Spleen (tissue), 11 donors: ENCODE measurements at regions not wholly inside any gene's neighbourhood (a gene's known extent, or its start where the extent isn't known, plus 50 kb on each side); places are given as distances from the start of the nearest gene placed in this dataset.

ENCODE experiments used
- DNase-seq: peaks from one replicate; pipeline ENCODE4 v3.0.0-alpha.2; 2020
- H3K27ac ChIP-seq, 8 donors: fragments of 200-600 bp; sonication (generic) in 7 of 8; 1 replicate in 4 of 8; 2 replicates in 4 of 8; pipeline versions ENCODE4 v1.5.0 to v1.8.0; 2016 to 2021; ENCODE audit warnings: inconsistent platforms in 4 of 8, mild to moderate bottlenecking in 4 of 8, moderate library complexity in 1 of 8
- H3K27me3 ChIP-seq, 7 donors: fragments of 200-600 bp; sonication (generic) in 6 of 7; replicated peaks in 1 of 7; 1 replicate in 4 of 7; 2 replicates in 3 of 7; pipeline versions ENCODE4 v1.5.0 to v1.8.0; 2016 to 2021; ENCODE audit warnings: inconsistent platforms in 3 of 7, mild to moderate bottlenecking in 1 of 7
- H3K36me3 ChIP-seq, 6 donors: fragments of 200-600 bp; sonication (generic) in 5 of 6; 1 replicate in 4 of 6; 2 replicates in 2 of 6; pipeline versions ENCODE4 v1.5.0 to v1.8.0; 2016 to 2021; ENCODE audit warnings: inconsistent platforms in 2 of 6
- H3K4me1 ChIP-seq, 6 donors: fragments of 200-600 bp; sonication (generic) in 5 of 6; 1 replicate in 3 of 6; 2 replicates in 3 of 6; pipeline versions ENCODE4 v1.5.0 to v1.8.0; 2016 to 2021; ENCODE audit warnings: inconsistent platforms in 3 of 6
- H3K4me3 ChIP-seq, 8 donors: fragments of 200-600 bp; sonication (generic) in 7 of 8; 1 replicate in 4 of 8; 2 replicates in 4 of 8; pipeline versions ENCODE4 v1.5.0 to v1.8.0; 2016 to 2021; ENCODE audit warnings: inconsistent platforms in 4 of 8, mild to moderate bottlenecking in 4 of 8, moderate library complexity in 2 of 8
- H3K9me3 ChIP-seq, 8 donors: fragments of 200-600 bp; sonication (generic) in 7 of 8; 1 replicate in 4 of 8; 2 replicates in 4 of 8; pipeline versions ENCODE4 v1.5.0 to v1.8.0; 2016 to 2021; ENCODE audit warnings: inconsistent platforms in 4 of 8
- CTCF ChIP-seq, 11 experiments: fragments of 200-600 bp in 7 of 11; fragments of 450-650 bp in 4 of 11; sonication (generic) in 4 of 11; IDR thresholded peaks in 8 of 11; conservative IDR thresholded peaks in 3 of 11; 1 replicate in 7 of 11; 2 replicates in 4 of 11; pipeline versions ENCODE4 v1.4.0 to v1.8.0; 2016 to 2021; ENCODE audit warnings: antibody characterized with exemption in 11 of 11, inconsistent platforms in 4 of 11, mild to moderate bottlenecking in 1 of 11
- POLR2A ChIP-seq, 3 donors: fragments of 450-650 bp; IDR thresholded peaks; one replicate each; pipeline ENCODE4 v1.5.1; 2017; ENCODE audit warnings: antibody characterized with exemption in 3 of 3, mild to moderate bottlenecking in 1 of 3
- POLR2AphosphoS5 ChIP-seq, 3 donors: sonication (generic); formaldehyde crosslinking; IDR thresholded peaks; one replicate each; pipeline ENCODE4 v1.5.1; 2017; ENCODE audit warnings: antibody characterized with exemption in 3 of 3
- WGBS, 5 donors: extraction: QIAGEN DNeasy Blood & Tissue Kit in 3 of 5; methylation state at CpG; one replicate each; pipeline versions ENCODE4 v1.1.5 to v1.1.7; 2013 to 2018; 5-methylcytosine and 5-hydroxymethylcytosine counted together
- intact Hi-C: fragments of 100-400 bp; cut with DNase I; formaldehyde crosslinking; loops from one replicate; pipeline ENCODE4 v1.15.0; 2023; ENCODE audit warnings: low total_unique reads
- donor health status: healthy with polysubstance abuse.
- donor health status: DM: no; HTN: no; CAD: no; lungs with moderate emphysema.
- donor health status: DM: no; HTN: no; CAD: no.
- donor health status: Bipolar disorder and iron deficiency.
- donor health status: healthy.
- donor health status: DM: no; HTN: no; CAD: no.
- donor health status: DM: yes; HTN: yes; CAD: no.

GRCh38 chr15:35736150-35736549, 190.2 kb upstream of the DPH6 start:
- DNase-seq, result no peak
- Histone ChIP-seq H3K36me3 (no peaks in the 10 kb centered on the region), H3K27me3 (no peaks in the 10 kb centered on the region), H3K9me3 (no peaks in the 10 kb centered on the region), H3K27ac (no peak overlapping the region), H3K4me1 (no peaks in the 10 kb centered on the region), H3K4me3 (no peak overlapping the region)
- WGBS, 5 donors, result 81 to 94% (median 91%) methylated on average over 2 of the region's 2 CpGs
- intact Hi-C loops, result no loop called here
- no peak for TF ChIP-seq CTCF (IDR thresholded peaks at IDR 0.05 in 8 of 11, conservative IDR thresholded peaks at IDR 0.05 in 3 of 11)

GRCh38 chr15:35737441-35737840, 191.5 kb upstream of the DPH6 start:
- WGBS, 5 donors, result 83 to 95% (median 88%) methylated on average over 2 of the region's 2 CpGs
- Histone ChIP-seq H3K27me3 (no peaks in the 10 kb centered on the region), H3K27ac (no peak overlapping the region), H3K36me3 (no peaks in the 10 kb centered on the region), H3K4me1 (no peaks in the 10 kb centered on the region), H3K4me3 (no peak overlapping the region), H3K9me3 (no peaks in the 10 kb centered on the region)
- intact Hi-C loops, result no loop called here
- no peak for DNase-seq
- no peak for TF ChIP-seq POLR2AphosphoS5 (IDR thresholded peaks at IDR 0.05)
- no peak for TF ChIP-seq POLR2A (IDR thresholded peaks at IDR 0.05)
- TF ChIP-seq CTCF (IDR thresholded peaks at IDR 0.05 in 8 of 11, conservative IDR thresholded peaks at IDR 0.05 in 3 of 11), result no peak

- no peaks in the 10 kb centered on the region for H3K36me3 ChIP-seq
- TF ChIP-seq POLR2AphosphoS5 (IDR thresholded peaks at IDR 0.05) (no peak), CTCF (IDR thresholded peaks at IDR 0.05 in 8 of 11, conservative IDR thresholded peaks at IDR 0.05 in 3 of 11) (no peak), POLR2A (IDR thresholded peaks at IDR 0.05) (no peak)
- intact Hi-C loops, result no loop called here
- no peaks in the 10 kb centered on the region for H3K4me1 ChIP-seq
- H3K4me3 ChIP-seq, result no peak overlapping the region
- H3K27me3 ChIP-seq, result no peaks in the 10 kb centered on the region
- no peak for DNase-seq
- peaks cover 0 to 5% (median 0%) of the 10 kb centered on the region in 8 donors for H3K9me3 ChIP-seq
- H3K27ac ChIP-seq, result no peak overlapping the region
- WGBS, 5 donors, result 76 to 89% (median 84%) methylated on average over 3 of the region's 3 CpGs
These were observed 192.4 kb upstream of the DPH6 start for GRCh38 chr15:35738370-35738769.

- peaks cover 0 to 5% (median 0%) of the 10 kb centered on the region in 8 donors for H3K9me3 ChIP-seq
- no peaks in the 10 kb centered on the region for H3K36me3 ChIP-seq
- no peak for DNase-seq
- H3K4me1 ChIP-seq, result no peaks in the 10 kb centered on the region
- H3K27ac ChIP-seq, result no peak overlapping the region
- TF ChIP-seq POLR2AphosphoS5 (IDR thresholded peaks at IDR 0.05) (no peak), POLR2A (IDR thresholded peaks at IDR 0.05) (no peak)
- intact Hi-C loops, result no loop called here
- no peaks in the 10 kb centered on the region for H3K27me3 ChIP-seq
- no peak overlapping the region for H3K4me3 ChIP-seq
These were observed 194.8 kb upstream of the DPH6 start for GRCh38 chr15:35740761-35741160.

GRCh38 chr15:35741395-35741794, 195.4 kb upstream of the DPH6 start:
- Histone ChIP-seq H3K27ac (no peak overlapping the region), H3K4me3 (no peak overlapping the region), H3K4me1 (no peaks in the 10 kb centered on the region), H3K27me3 (no peaks in the 10 kb centered on the region), H3K36me3 (no peaks in the 10 kb centered on the region), H3K9me3 (peaks cover 0 to 5% (median 0%) of the 10 kb centered on the region in 8 donors)
- intact Hi-C loops, result no loop called here
- WGBS, 5 donors, result 39 to 74% (median 58%) methylated on average over 1 of the region's 1 CpG
- TF ChIP-seq POLR2A (IDR thresholded peaks at IDR 0.05) (no peak), CTCF (IDR thresholded peaks at IDR 0.05 in 8 of 11, conservative IDR thresholded peaks at IDR 0.05 in 3 of 11) (no peak), POLR2AphosphoS5 (IDR thresholded peaks at IDR 0.05) (no peak)
- DNase-seq, result no peak
